ENCODE measurements at regions not wholly inside any gene's neighbourhood (a gene's known extent, or its start where the extent isn't known, plus 50 kb on each side); places are given as distances from the start of the nearest gene placed in this dataset.

DNA sequence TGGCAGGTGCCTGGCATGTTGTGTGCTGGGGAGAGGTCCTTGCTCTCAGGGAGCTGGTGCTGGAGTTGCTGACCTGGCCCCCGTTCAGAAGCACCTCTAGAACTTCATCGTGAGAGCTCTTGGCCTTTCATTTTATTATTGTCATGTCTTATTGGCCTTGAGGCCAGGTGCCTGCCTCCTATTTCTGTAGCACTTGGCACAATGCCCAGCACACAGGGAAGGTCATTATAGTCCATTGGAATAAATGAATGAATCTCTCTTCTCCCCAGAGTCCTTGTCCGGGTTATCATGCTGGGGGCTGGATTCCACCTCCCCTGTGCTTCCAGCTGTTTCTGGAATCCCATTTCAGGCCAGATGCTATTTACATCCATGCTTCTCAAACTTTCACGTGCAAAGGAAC lies 169.2 kb downstream of the HAPSTR1 start:
- no peaks in the 10 kb centered on the region for H3K4me1 ChIP-seq (ENCODE audit: insufficient read depth, low read length)
- POLR2A ChIA-PET (ENCODE audit: partially characterized antibody), result no interaction called here
- DNase-seq, result no peak
- no peak overlapping the region for H3K27ac Mint-ChIP-seq
- H3K9me3 Mint-ChIP-seq, result peaks cover 0 to 5% (median 0%) of the 10 kb centered on the region in 8 donors
- peaks cover 13 to 17% of the 10 kb centered on the region in 2 donors for H3K27me3 Mint-ChIP-seq
- H3K4me1 Mint-ChIP-seq, result no peaks in the 10 kb centered on the region
- no peak overlapping the region for H3K4me3 ChIP-seq (ENCODE audit: low read length in 2 of 2)
- intact Hi-C loops (cut with micrococcal nuclease), result no loop called here
- H3K27me3 ChIP-seq (ENCODE audit: insufficient read depth, low read length), result no peaks in the 10 kb centered on the region
- H3K36me3 ChIP-seq (ENCODE audit: insufficient read depth, low read length), result no peaks in the 10 kb centered on the region
- no peaks in the 10 kb centered on the region for H3K36me3 Mint-ChIP-seq
- no peaks in the 10 kb centered on the region for H3K9me3 ChIP-seq (ENCODE audit: control insufficient read depth in 1 of 2, low read length in 2 of 2)
- CTCF ChIA-PET (ENCODE audit: partially characterized antibody), result no interaction called here
- no peak overlapping the region for H3K27ac ChIP-seq (ENCODE audit: low read depth, low read length)
- H3K4me3 Mint-ChIP-seq, result no peak overlapping the region

DNA sequence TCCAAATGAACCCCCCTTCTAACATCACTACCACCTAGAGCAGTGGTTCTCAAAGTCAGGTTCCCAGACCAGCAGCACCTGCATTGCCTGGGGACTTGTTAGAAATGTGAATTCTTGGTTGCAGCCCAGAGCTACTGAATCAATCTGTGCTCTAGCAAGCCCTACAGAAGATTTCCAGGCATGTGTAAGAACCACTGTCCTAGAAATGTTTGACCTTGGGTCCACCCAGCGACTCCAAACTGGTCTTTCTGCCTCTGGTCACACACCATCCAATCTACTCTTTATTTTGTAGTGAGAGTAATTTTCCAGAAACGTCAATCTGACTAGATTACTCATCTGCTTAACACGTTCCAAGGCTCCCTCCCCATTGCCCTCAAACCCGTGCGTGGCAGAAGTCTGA lies 169.9 kb downstream of the HAPSTR1 start:
- Mint-ChIP-seq H3K9me3 (peaks cover 0 to 5% (median 0%) of the 10 kb centered on the region in 8 donors), H3K27me3 (peaks cover 10 to 16% of the 10 kb centered on the region in 2 donors), H3K36me3 (no peaks in the 10 kb centered on the region), H3K4me3 (no peak overlapping the region), H3K4me1 (no peaks in the 10 kb centered on the region), H3K27ac (no peak overlapping the region)
- Histone ChIP-seq H3K36me3 (ENCODE audit: insufficient read depth, low read length) (no peaks in the 10 kb centered on the region), H3K27me3 (ENCODE audit: insufficient read depth, low read length) (no peaks in the 10 kb centered on the region), H3K27ac (ENCODE audit: low read depth, low read length) (no peak overlapping the region), H3K9me3 (ENCODE audit: control insufficient read depth in 1 of 2, low read length in 2 of 2) (no peaks in the 10 kb centered on the region), H3K4me3 (ENCODE audit: low read length in 2 of 2) (no peak overlapping the region), H3K4me1 (ENCODE audit: insufficient read depth, low read length) (no peaks in the 10 kb centered on the region)
- DNase-seq, result no peak
- ChIA-PET POLR2A (ENCODE audit: partially characterized antibody) (no interaction called here), CTCF (ENCODE audit: partially characterized antibody) (no interaction called here)
- intact Hi-C loops (cut with micrococcal nuclease), result no loop called here

DNA sequence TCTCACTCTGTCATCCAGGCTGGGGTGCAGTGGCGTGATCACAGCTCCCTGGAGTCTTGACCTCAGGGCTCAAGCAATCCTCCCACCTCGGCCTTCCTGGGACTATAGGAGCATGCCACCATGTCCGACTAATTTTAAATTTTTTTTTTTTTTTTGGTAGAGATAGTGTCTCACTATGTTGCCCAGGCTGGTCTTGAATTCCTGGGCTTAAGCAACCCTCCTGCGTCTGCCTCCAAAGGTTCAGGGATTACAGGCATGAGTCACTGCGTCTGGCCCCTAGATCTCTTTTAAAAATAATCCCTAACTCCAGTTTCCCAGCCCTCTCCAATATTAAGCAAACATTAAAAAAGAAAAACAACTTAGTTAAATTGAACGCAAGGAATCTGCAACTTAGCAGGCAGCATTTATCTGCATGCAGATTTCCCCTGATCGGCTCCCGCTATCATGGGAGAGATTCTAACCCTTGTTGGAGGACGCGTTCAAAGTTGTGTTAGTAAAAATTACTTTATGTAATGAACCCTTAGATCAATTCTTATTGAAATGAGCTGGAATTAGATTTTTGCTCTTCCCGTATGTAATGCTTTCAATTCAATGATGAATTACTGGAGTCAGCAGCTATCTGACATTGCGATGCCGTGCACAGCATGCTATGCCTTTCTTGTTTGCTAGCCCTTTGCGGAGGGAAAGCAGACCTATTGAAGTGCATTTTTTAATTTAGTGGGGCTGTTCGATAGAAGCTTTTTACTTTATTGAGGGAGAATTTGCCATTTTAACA lies 171.7 kb downstream of the HAPSTR1 start:
- Histone ChIP-seq H3K4me1 (ENCODE audit: insufficient read depth, low read length) (no peaks in the 10 kb centered on the region), H3K27me3 (ENCODE audit: insufficient read depth, low read length) (no peaks in the 10 kb centered on the region), H3K9me3 (ENCODE audit: control insufficient read depth in 1 of 2, low read length in 2 of 2) (no peaks in the 10 kb centered on the region), H3K27ac (ENCODE audit: low read depth, low read length) (no peak overlapping the region), H3K36me3 (ENCODE audit: insufficient read depth, low read length) (no peaks in the 10 kb centered on the region), H3K4me3 (ENCODE audit: low read length in 2 of 2) (no peak overlapping the region)
- H3K36me3 Mint-ChIP-seq, result no peaks in the 10 kb centered on the region
- POLR2A ChIA-PET (ENCODE audit: partially characterized antibody), result no interaction called here
- CTCF ChIA-PET (ENCODE audit: partially characterized antibody), result interaction anchor here (1.0 kb wide), 1 partner anchor 10 kb away, joined by 3 read pairs; no protein-coding TSS in a partner anchor
- no peak for DNase-seq
- H3K4me1 Mint-ChIP-seq, result no peaks in the 10 kb centered on the region
- no peak overlapping the region for H3K27ac Mint-ChIP-seq
- peaks cover 0 to 5% (median 0%) of the 10 kb centered on the region in 8 donors for H3K9me3 Mint-ChIP-seq
- intact Hi-C loops (cut with micrococcal nuclease), result no loop called here
- H3K4me3 Mint-ChIP-seq, result no peak overlapping the region
- H3K27me3 Mint-ChIP-seq, result peaks cover 4 to 12% of the 10 kb centered on the region in 2 donors

DNA sequence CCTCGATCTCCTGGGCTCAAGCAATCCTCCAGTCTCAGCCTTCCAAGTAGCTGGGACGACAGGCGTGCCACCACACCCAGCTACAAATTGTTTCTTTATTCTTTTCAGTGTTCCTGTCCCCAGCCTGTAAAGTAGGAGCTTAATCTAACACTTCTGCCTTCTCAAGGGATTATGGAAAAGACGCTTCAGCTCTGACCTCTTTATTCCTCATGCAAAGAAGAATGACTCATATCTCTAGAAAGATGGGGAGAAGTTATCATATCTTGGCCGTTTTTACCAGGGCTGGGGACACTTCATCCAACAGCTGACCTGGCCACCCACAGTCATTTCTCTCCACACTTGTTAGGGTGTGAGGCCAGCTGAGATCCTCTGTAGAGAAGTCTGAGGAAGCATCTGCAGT lies 172.6 kb downstream of the HAPSTR1 start:
- no peak for DNase-seq
- Histone ChIP-seq H3K36me3 (ENCODE audit: insufficient read depth, low read length) (no peaks in the 10 kb centered on the region), H3K9me3 (ENCODE audit: control insufficient read depth in 1 of 2, low read length in 2 of 2) (no peaks in the 10 kb centered on the region), H3K4me1 (ENCODE audit: insufficient read depth, low read length) (no peaks in the 10 kb centered on the region), H3K27me3 (ENCODE audit: insufficient read depth, low read length) (no peaks in the 10 kb centered on the region), H3K4me3 (ENCODE audit: low read length in 2 of 2) (no peak overlapping the region), H3K27ac (ENCODE audit: low read depth, low read length) (no peak overlapping the region)
- CTCF ChIA-PET (ENCODE audit: partially characterized antibody), result no interaction called here
- Mint-ChIP-seq H3K9me3 (peaks cover 0 to 5% (median 0%) of the 10 kb centered on the region in 8 donors), H3K36me3 (no peaks in the 10 kb centered on the region), H3K4me1 (no peaks in the 10 kb centered on the region), H3K27me3 (peaks cover 5 to 13% of the 10 kb centered on the region in 2 donors), H3K27ac (no peak overlapping the region), H3K4me3 (no peak overlapping the region)
- intact Hi-C loops (cut with micrococcal nuclease), result no loop called here
- POLR2A ChIA-PET (ENCODE audit: partially characterized antibody), result no interaction called here

DNA sequence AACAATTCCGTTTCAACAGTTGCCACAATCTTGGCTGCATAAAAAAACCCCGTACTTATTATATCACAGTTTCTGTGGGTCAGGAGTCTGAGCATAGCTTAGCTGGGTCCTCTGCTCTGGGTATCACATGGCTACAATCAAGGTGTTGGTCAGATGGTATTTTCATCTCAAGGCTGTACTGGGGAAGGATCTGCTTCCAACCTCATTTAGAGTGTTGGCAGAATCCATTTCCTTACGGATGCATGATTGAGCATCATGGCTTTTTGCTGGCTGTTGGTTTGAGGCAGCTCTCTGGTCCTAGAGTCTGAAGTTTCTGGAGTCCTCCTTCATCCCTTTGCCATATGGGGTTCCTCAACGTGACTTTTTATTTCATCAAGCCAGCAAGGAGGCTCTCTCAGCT lies 177.0 kb downstream of the HAPSTR1 start:
- Histone ChIP-seq H3K4me1 (ENCODE audit: insufficient read depth, low read length) (no peaks in the 10 kb centered on the region), H3K36me3 (ENCODE audit: insufficient read depth, low read length) (no peaks in the 10 kb centered on the region), H3K4me3 (ENCODE audit: low read length in 2 of 2) (no peak overlapping the region), H3K27ac (ENCODE audit: low read depth, low read length) (no peak overlapping the region), H3K27me3 (ENCODE audit: insufficient read depth, low read length) (no peaks in the 10 kb centered on the region), H3K9me3 (ENCODE audit: control insufficient read depth in 1 of 2, low read length in 2 of 2) (no peaks in the 10 kb centered on the region)
- no peak overlapping the region for H3K4me3 Mint-ChIP-seq
- H3K4me1 Mint-ChIP-seq, result no peaks in the 10 kb centered on the region
- intact Hi-C loops (cut with micrococcal nuclease), result no loop called here
- CTCF ChIA-PET (ENCODE audit: partially characterized antibody), result no interaction called here
- peaks cover 0 to 3% (median under 1%) of the 10 kb centered on the region in 8 donors for H3K9me3 Mint-ChIP-seq
- H3K36me3 Mint-ChIP-seq, result no peaks in the 10 kb centered on the region
- H3K27me3 Mint-ChIP-seq, result peaks cover 3 to 8% of the 10 kb centered on the region in 2 donors
- H3K27ac Mint-ChIP-seq, result no peak overlapping the region
- POLR2A ChIA-PET (ENCODE audit: partially characterized antibody), result interaction anchor here (0.5 kb wide), 1 partner anchor 71 kb away, joined by 3 read pairs; no protein-coding TSS in a partner anchor
- DNase-seq, result no peak

DNA sequence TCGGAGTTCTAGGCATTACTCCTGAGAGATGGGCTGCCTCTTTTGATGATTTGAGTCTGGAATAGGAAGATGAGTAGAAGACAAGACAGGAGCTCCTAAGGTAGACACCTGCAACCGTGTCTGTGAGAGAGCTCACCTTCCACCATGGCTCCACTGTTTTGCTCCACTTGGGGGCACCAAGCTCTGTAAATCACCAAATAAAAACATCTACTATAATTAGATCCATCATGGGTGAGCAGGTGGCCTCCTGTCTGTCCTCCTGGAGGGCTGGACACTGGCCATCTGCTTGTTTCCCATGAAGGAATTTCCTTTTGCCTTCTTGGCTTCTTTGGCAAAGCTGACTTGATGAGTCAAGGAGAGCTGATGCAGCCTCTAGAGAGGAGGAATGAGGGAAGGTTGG lies 179.0 kb downstream of the HAPSTR1 start:
- H3K27ac Mint-ChIP-seq, result no peak overlapping the region
- H3K4me3 ChIP-seq (ENCODE audit: low read length in 2 of 2), result no peak overlapping the region
- peaks cover 3 to 8% of the 10 kb centered on the region in 2 donors for H3K27me3 Mint-ChIP-seq
- no peaks in the 10 kb centered on the region for H3K36me3 ChIP-seq (ENCODE audit: insufficient read depth, low read length)
- no peaks in the 10 kb centered on the region for H3K36me3 Mint-ChIP-seq
- CTCF ChIA-PET (ENCODE audit: partially characterized antibody), result no interaction called here
- no peak for DNase-seq
- intact Hi-C loops (cut with micrococcal nuclease), result no loop called here
- no peaks in the 10 kb centered on the region for H3K4me1 ChIP-seq (ENCODE audit: insufficient read depth, low read length)
- H3K4me3 Mint-ChIP-seq, result no peak overlapping the region
- no peaks in the 10 kb centered on the region for H3K9me3 ChIP-seq (ENCODE audit: control insufficient read depth in 1 of 2, low read length in 2 of 2)
- no peaks in the 10 kb centered on the region for H3K27me3 ChIP-seq (ENCODE audit: insufficient read depth, low read length)
- no peaks in the 10 kb centered on the region for H3K4me1 Mint-ChIP-seq
- POLR2A ChIA-PET (ENCODE audit: partially characterized antibody), result no interaction called here
- H3K9me3 Mint-ChIP-seq, result peaks cover 0 to 4% (median 2%) of the 10 kb centered on the region in 8 donors
- H3K27ac ChIP-seq (ENCODE audit: low read depth, low read length), result no peak overlapping the region

DNA sequence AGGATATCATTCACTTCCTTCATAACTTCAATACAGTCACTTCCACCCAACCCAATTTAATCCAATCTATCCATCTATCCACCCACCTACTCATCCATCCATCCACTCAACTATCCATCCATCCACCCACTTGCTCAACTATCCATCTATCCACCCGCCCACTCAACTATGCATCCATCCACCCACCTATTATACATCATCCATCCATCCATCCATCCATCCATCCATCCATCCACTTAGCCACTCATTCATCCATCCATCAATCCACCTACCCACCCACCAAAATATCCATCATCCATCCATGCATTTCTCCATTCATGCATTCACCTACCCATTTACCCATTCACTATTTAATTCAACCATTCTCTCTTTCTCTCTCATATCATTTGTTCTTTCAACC lies 179.5 kb downstream of the HAPSTR1 start:
- CTCF ChIA-PET (ENCODE audit: partially characterized antibody), result no interaction called here

More for the DNA sequence above, 179.5 kb downstream of the HAPSTR1 start:
- no peak overlapping the region for H3K27ac Mint-ChIP-seq
- no peaks in the 10 kb centered on the region for H3K9me3 ChIP-seq (ENCODE audit: control insufficient read depth in 1 of 2, low read length in 2 of 2)
- no peaks in the 10 kb centered on the region for H3K27me3 ChIP-seq (ENCODE audit: insufficient read depth, low read length)
- no peaks in the 10 kb centered on the region for H3K4me1 Mint-ChIP-seq
- H3K36me3 Mint-ChIP-seq, result no peaks in the 10 kb centered on the region
- no peak overlapping the region for H3K4me3 Mint-ChIP-seq
- no peak overlapping the region for H3K4me3 ChIP-seq (ENCODE audit: low read length in 2 of 2)
- H3K27me3 Mint-ChIP-seq, result peaks cover 3 to 5% of the 10 kb centered on the region in 2 donors
- peaks cover 0 to 4% (median 2%) of the 10 kb centered on the region in 8 donors for H3K9me3 Mint-ChIP-seq
- POLR2A ChIA-PET (ENCODE audit: partially characterized antibody), result no interaction called here
- DNase-seq, result no peak
- intact Hi-C loops (cut with micrococcal nuclease), result no loop called here
- H3K4me1 ChIP-seq (ENCODE audit: insufficient read depth, low read length), result no peaks in the 10 kb centered on the region
- no peak overlapping the region for H3K27ac ChIP-seq (ENCODE audit: low read depth, low read length)
- H3K36me3 ChIP-seq (ENCODE audit: insufficient read depth, low read length), result no peaks in the 10 kb centered on the region
